ENCODE measurements at regions not wholly inside any gene's neighbourhood (a gene's known extent, or its start where the extent isn't known, plus 50 kb on each side); places are given as distances from the start of the nearest gene placed in this dataset.

GRCh38 chr12:77115471-77115870, 50.1 kb upstream of the E2F7 start:
- Mint-ChIP-seq H3K9me3 (peaks cover 6% of the 10 kb centered on the region), H3K36me3 (no peaks in the 10 kb centered on the region), H3K27ac (no peak overlapping the region), H3K4me1 (no peaks in the 10 kb centered on the region), H3K4me3 (no peak overlapping the region)
- DNase-seq (ENCODE audit: low spot score in 2 of 2), result no peak
- ATAC-seq, result no peak

Data from stimulated activated effector memory CD8-positive, alpha-beta T cell treated with anti-CD3 and anti-CD28 coated beads, Interleukin-12 subunit alpha, Interleukin-12 subunit beta, amount 100 ng/mL, for 72 hours (primary cell).